Breast epithelium (tissue), 3 donors: ENCODE measurements at regions not wholly inside any gene's neighbourhood (a gene's known extent, or its start where the extent isn't known, plus 50 kb on each side); places are given as distances from the start of the nearest gene placed in this dataset.

Source experiments
- CTCF ChIP-seq, 3 donors: fragments of 450-650 bp; IDR thresholded peaks; one replicate each; pipeline ENCODE4 v1.5.1; 2016 to 2017; ENCODE audit warnings: antibody characterized with exemption in 3 of 3, mild to moderate bottlenecking in 3 of 3, moderate library complexity in 3 of 3
- POLR2A ChIP-seq: fragments of 450-650 bp; IDR thresholded peaks from one replicate; pipeline ENCODE4 v1.6.1; 2016; ENCODE audit warnings: antibody characterized with exemption, mild to moderate bottlenecking, moderate library complexity
- POLR2AphosphoS5 ChIP-seq, 3 donors: sonication (generic); formaldehyde crosslinking; IDR thresholded peaks; one replicate each; pipeline ENCODE4 v1.6.1; 2017; ENCODE audit warnings: antibody characterized with exemption in 3 of 3

- TF ChIP-seq POLR2A, result no peak
- no peak for TF ChIP-seq CTCF (IDR thresholded peaks at IDR 0.05)
- no peak for TF ChIP-seq POLR2AphosphoS5 (IDR thresholded peaks at IDR 0.05)
These were observed 448.3 kb upstream of the HSF2 start for GRCh38 chr6:121951123-121951522.
